ENCODE measurements at regions not wholly inside any gene's neighbourhood (a gene's known extent, or its start where the extent isn't known, plus 50 kb on each side); places are given as distances from the start of the nearest gene placed in this dataset.

DNA sequence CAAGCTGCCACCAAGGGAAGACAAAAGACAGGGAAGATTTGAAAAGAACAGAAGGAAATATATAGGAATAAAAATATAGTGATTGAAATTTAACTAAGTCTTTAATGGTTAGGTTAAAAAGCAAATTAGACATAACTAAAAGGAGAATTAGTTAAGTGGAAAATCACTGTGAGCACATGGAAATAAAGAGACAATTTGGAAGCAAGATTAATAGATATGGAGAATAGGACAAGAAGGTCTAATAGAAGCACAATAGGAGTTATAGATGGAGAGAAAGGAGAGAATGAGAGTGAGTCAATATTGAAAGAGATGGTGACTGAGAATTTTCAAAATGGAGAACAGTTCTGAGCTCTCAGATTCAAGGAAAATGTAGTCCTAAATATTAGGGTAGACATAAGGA, 176.9 kb downstream of the ASB1 start:
- no peak overlapping the region for H3K27ac ChIP-seq (ENCODE audit: low read length)
- ChIA-PET POLR2A (no interaction called here), CTCF (no interaction called here)
- no peaks in the 10 kb centered on the region for H3K36me3 ChIP-seq (ENCODE audit: control insufficient read depth, insufficient read depth, low read length)
- TF ChIP-seq TCF7L2 (IDR thresholded peaks at IDR 0.05; ENCODE audit: low read depth, low read length) (no peak), POLR2AphosphoS5 (IDR thresholded peaks at IDR 0.05; ENCODE audit: low read depth, low read length) (no peak), CTCF (IDR thresholded peaks at IDR 0.05) (no peak), SIN3A (IDR thresholded peaks at IDR 0.05; ENCODE audit: borderline replicate concordance, insufficient read depth, low read depth, low read length) (no peak)
- TF ChIP-seq, protein P1, sequence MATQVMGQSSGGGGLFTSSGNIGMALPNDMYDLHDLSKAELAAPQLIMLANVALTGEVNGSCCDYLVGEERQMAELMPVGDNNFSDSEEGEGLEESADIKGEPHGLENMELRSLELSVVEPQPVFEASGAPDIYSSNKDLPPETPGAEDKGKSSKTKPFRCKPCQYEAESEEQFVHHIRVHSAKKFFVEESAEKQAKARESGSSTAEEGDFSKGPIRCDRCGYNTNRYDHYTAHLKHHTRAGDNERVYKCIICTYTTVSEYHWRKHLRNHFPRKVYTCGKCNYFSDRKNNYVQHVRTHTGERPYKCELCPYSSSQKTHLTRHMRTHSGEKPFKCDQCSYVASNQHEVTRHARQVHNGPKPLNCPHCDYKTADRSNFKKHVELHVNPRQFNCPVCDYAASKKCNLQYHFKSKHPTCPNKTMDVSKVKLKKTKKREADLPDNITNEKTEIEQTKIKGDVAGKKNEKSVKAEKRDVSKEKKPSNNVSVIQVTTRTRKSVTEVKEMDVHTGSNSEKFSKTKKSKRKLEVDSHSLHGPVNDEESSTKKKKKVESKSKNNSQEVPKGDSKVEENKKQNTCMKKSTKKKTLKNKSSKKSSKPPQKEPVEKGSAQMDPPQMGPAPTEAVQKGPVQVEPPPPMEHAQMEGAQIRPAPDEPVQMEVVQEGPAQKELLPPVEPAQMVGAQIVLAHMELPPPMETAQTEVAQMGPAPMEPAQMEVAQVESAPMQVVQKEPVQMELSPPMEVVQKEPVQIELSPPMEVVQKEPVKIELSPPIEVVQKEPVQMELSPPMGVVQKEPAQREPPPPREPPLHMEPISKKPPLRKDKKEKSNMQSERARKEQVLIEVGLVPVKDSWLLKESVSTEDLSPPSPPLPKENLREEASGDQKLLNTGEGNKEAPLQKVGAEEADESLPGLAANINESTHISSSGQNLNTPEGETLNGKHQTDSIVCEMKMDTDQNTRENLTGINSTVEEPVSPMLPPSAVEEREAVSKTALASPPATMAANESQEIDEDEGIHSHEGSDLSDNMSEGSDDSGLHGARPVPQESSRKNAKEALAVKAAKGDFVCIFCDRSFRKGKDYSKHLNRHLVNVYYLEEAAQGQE (IDR thresholded peaks at IDR 0.05; ENCODE audit: insufficient read depth in 1 of 2, low read depth in 2 of 2, low read length in 1 of 2) = no peak
- in situ Hi-C loops (cut with HindIII; ENCODE audit: low pct_unique_long_range_greater_than_20kb, low sequenced_read_pairs) = no loop called here
- no peaks in the 10 kb centered on the region for H3K4me1 ChIP-seq (ENCODE audit: control insufficient read depth, insufficient read depth, low read length)
- DNase-seq (ENCODE audit: low read depth, low spot score) (no peak), ATAC-seq (no peak)
- H3K9me3 ChIP-seq (ENCODE audit: control insufficient read depth, insufficient read depth, low read depth, low read length) = peaks cover 17% of the 10 kb centered on the region
- BruUV-seq (replicated peaks) = no TSS peak
- intact Hi-C loops (cut with micrococcal nuclease; ENCODE audit: unreplicated experiment) = no loop called here
- no peaks in the 10 kb centered on the region for H3K27me3 ChIP-seq (ENCODE audit: control insufficient read depth, insufficient read depth, low read length)
- no peak overlapping the region for H3K4me3 ChIP-seq (ENCODE audit: low read depth in 2 of 2, low read length in 2 of 2)

DNA sequence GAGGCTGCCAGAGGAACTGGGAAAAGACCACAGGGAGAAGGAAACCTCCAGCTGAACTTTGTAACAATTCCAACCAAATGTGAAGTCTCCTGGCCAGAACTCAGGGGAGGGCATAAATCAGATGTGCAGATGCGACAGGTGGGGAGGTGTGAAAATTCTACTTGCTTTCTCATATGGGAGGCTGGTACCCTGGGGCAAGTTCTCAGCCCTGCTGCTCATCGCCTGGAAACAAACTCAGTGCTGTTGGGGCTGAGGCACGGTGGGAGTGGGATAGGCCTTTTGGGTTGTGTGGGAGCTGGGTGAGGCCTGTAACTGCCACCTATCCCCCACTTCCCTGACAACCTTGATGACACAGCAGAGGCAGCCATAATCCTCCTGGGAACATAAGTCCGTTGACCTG, 179.6 kb downstream of the ASB1 start:
- Histone ChIP-seq H3K4me1 (ENCODE audit: control insufficient read depth, insufficient read depth, low read length) (no peaks in the 10 kb centered on the region), H3K4me3 (ENCODE audit: low read depth in 2 of 2, low read length in 2 of 2) (no peak overlapping the region), H3K9me3 (ENCODE audit: control insufficient read depth, insufficient read depth, low read depth, low read length) (peaks cover 17% of the 10 kb centered on the region), H3K36me3 (ENCODE audit: control insufficient read depth, insufficient read depth, low read length) (no peaks in the 10 kb centered on the region), H3K27ac (ENCODE audit: low read length) (no peak overlapping the region), H3K27me3 (ENCODE audit: control insufficient read depth, insufficient read depth, low read length) (no peaks in the 10 kb centered on the region)
- in situ Hi-C loops (cut with HindIII; ENCODE audit: low pct_unique_long_range_greater_than_20kb, low sequenced_read_pairs) = no loop called here
- CTCF ChIA-PET = no interaction called here
- no peak for TF ChIP-seq POLR2AphosphoS5 (IDR thresholded peaks at IDR 0.05; ENCODE audit: low read depth, low read length)
- TF ChIP-seq, protein P1 (IDR thresholded peaks at IDR 0.05; ENCODE audit: insufficient read depth in 1 of 2, low read depth in 2 of 2, low read length in 1 of 2) = no peak
- TF ChIP-seq CTCF (IDR thresholded peaks at IDR 0.05) = no peak
- TF ChIP-seq SIN3A (IDR thresholded peaks at IDR 0.05; ENCODE audit: borderline replicate concordance, insufficient read depth, low read depth, low read length) = no peak
- no peak for TF ChIP-seq TCF7L2 (IDR thresholded peaks at IDR 0.05; ENCODE audit: low read depth, low read length)
- DNase-seq (ENCODE audit: low read depth, low spot score) (no peak), ATAC-seq (no peak)
- BruUV-seq (replicated peaks) = no TSS peak
- POLR2A ChIA-PET = interaction anchor here (0.5 kb wide), 1 partner anchor 267 kb away, joined by 3 read pairs; no protein-coding TSS in a partner anchor
- intact Hi-C loops (cut with micrococcal nuclease; ENCODE audit: unreplicated experiment) = no loop called here
